NT2/D1 (cell line): ENCODE measurements at regions not wholly inside any gene's neighbourhood (a gene's known extent, or its start where the extent isn't known, plus 50 kb on each side); places are given as distances from the start of the nearest gene placed in this dataset.

Source experiments
- DNase-seq: peaks from one replicate; pipeline ENCODE4 v3.0.0-alpha.2; 2011; ENCODE audit warnings: low read depth, low spot score
- H3K27me3 ChIP-seq: 2 replicates; pipeline ENCODE4 v1.6.0; 2011; ENCODE audit warnings: mild to moderate bottlenecking; ENCODE audit not compliant: insufficient read length, insufficient read depth
- H3K36me3 ChIP-seq: 2 replicates; pipeline ENCODE4 v1.6.1; 2011; ENCODE audit warnings: mild to moderate bottlenecking, low read length, mixed read lengths; ENCODE audit not compliant: insufficient read depth, insufficient read length
- H3K4me1 ChIP-seq: 2 replicates; pipeline ENCODE4 v1.5.1; 2011; ENCODE audit not compliant: insufficient read depth, insufficient read length
- H3K4me3 ChIP-seq: 2 replicates; pipeline ENCODE4 v1.5.1; 2011; ENCODE audit warnings: low read depth; ENCODE audit not compliant: insufficient read length
- H3K9ac ChIP-seq: 2 replicates; pipeline ENCODE4 v1.6.0; 2011; ENCODE audit warnings: low read depth; ENCODE audit not compliant: insufficient read length
- H3K9me3 ChIP-seq: 2 replicates; pipeline ENCODE4 v1.5.1; 2011; ENCODE audit warnings: mild to moderate bottlenecking, low read length; ENCODE audit not compliant: insufficient read depth
- SUZ12 ChIP-seq: IDR thresholded peaks from 2 replicates; pipeline ENCODE4 v1.6.1; 2011; ENCODE audit not compliant: insufficient read length, insufficient read depth; ENCODE audit errors: extremely low read depth
- YY1 ChIP-seq: IDR thresholded peaks from 2 replicates; pipeline ENCODE4 v1.6.1; 2011; ENCODE audit not compliant: insufficient read length, insufficient read depth
- ZNF274 ChIP-seq: IDR thresholded peaks from 2 replicates; pipeline ENCODE4 v1.6.1; 2011; ENCODE audit warnings: mild to moderate bottlenecking, low read depth, low read length

GRCh38 chr12:89945123-89945522 is 236.5 kb upstream of the ATP2B1 start:
- Histone ChIP-seq H3K4me3 (no peak overlapping the region), H3K4me1 (no peaks in the 10 kb centered on the region), H3K9me3 (no peaks in the 10 kb centered on the region), H3K27me3 (no peaks in the 10 kb centered on the region), H3K9ac (no peak overlapping the region), H3K36me3 (no peaks in the 10 kb centered on the region)
- DNase-seq: no peak
- TF ChIP-seq ZNF274 (no peak), YY1 (no peak), SUZ12 (no peak)

- TF ChIP-seq YY1 (no peak), ZNF274 (no peak), SUZ12 (no peak)
- Histone ChIP-seq H3K36me3 (no peaks in the 10 kb centered on the region), H3K4me3 (no peak overlapping the region), H3K4me1 (no peaks in the 10 kb centered on the region), H3K27me3 (no peaks in the 10 kb centered on the region), H3K9me3 (no peaks in the 10 kb centered on the region), H3K9ac (no peak overlapping the region)
- no peak for DNase-seq
Observed at GRCh38 chr12:89943463-89943862, 234.8 kb upstream of the ATP2B1 start.

GRCh38 chr12:89941436-89941835 is 232.8 kb upstream of the ATP2B1 start:
- H3K9ac ChIP-seq: no peak overlapping the region
- no peaks in the 10 kb centered on the region for H3K36me3 ChIP-seq
- DNase-seq: no peak
- no peaks in the 10 kb centered on the region for H3K9me3 ChIP-seq
- no peak overlapping the region for H3K4me3 ChIP-seq
- H3K4me1 ChIP-seq: no peaks in the 10 kb centered on the region
- no peaks in the 10 kb centered on the region for H3K27me3 ChIP-seq
- no peak for TF ChIP-seq YY1
- no peak for TF ChIP-seq ZNF274
- no peak for TF ChIP-seq SUZ12

GRCh38 chr12:89939522-89940215 is 231.0 kb upstream of the ATP2B1 start:
- H3K9me3 ChIP-seq: no peaks in the 10 kb centered on the region
- no peak overlapping the region for H3K9ac ChIP-seq
- no peaks in the 10 kb centered on the region for H3K4me1 ChIP-seq
- TF ChIP-seq ZNF274: no peak
- TF ChIP-seq YY1: no peak
- TF ChIP-seq SUZ12: no peak
- DNase-seq: no peak
- no peaks in the 10 kb centered on the region for H3K36me3 ChIP-seq
- H3K27me3 ChIP-seq: no peaks in the 10 kb centered on the region
- no peak overlapping the region for H3K4me3 ChIP-seq

GRCh38 chr12:89936631-89937030 is 228.0 kb upstream of the ATP2B1 start:
- Histone ChIP-seq H3K27me3 (no peaks in the 10 kb centered on the region), H3K36me3 (no peaks in the 10 kb centered on the region), H3K9me3 (no peaks in the 10 kb centered on the region), H3K4me3 (no peak overlapping the region), H3K9ac (no peak overlapping the region), H3K4me1 (no peaks in the 10 kb centered on the region)
- no peak for DNase-seq
- TF ChIP-seq YY1 (no peak), ZNF274 (no peak), SUZ12 (no peak)

DNA sequence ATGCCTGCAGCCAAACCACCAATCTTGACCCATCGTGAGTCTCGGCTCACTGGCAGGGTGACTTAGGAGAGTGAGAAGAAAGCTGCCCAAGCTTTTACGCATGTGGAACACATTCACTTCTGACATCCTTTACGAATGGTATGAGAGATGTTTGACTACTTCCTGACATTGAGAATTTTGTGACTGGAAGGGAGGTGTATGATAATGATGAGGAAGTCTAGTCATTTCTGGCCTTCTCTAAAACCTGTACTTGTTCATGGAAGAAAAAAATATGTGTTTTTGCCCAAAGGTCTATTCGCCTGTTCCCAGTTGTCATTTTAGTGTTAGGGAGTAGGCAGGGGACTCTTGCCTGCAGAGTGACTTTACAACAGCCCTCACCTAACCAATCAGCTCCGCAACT is 227.2 kb upstream of the ATP2B1 start:
- H3K4me3 ChIP-seq: no peak overlapping the region
- H3K36me3 ChIP-seq: no peaks in the 10 kb centered on the region
- no peaks in the 10 kb centered on the region for H3K4me1 ChIP-seq
- TF ChIP-seq YY1 (no peak), ZNF274 (no peak), SUZ12 (no peak)
- H3K9me3 ChIP-seq: no peaks in the 10 kb centered on the region
- H3K9ac ChIP-seq: no peak overlapping the region
- no peak for DNase-seq
- H3K27me3 ChIP-seq: no peaks in the 10 kb centered on the region

- TF ChIP-seq YY1: no peak
- TF ChIP-seq ZNF274: no peak
- Histone ChIP-seq H3K4me3 (no peak overlapping the region), H3K36me3 (no peaks in the 10 kb centered on the region), H3K27me3 (no peaks in the 10 kb centered on the region), H3K9ac (no peak overlapping the region), H3K9me3 (no peaks in the 10 kb centered on the region), H3K4me1 (no peaks in the 10 kb centered on the region)
- no peak for DNase-seq
Observed at GRCh38 chr12:89933911-89934310, 225.3 kb upstream of the ATP2B1 start.

- Histone ChIP-seq H3K27me3 (no peaks in the 10 kb centered on the region), H3K9me3 (no peaks in the 10 kb centered on the region), H3K9ac (no peak overlapping the region), H3K4me1 (no peaks in the 10 kb centered on the region), H3K4me3 (no peak overlapping the region), H3K36me3 (no peaks in the 10 kb centered on the region)
- TF ChIP-seq ZNF274 (no peak), YY1 (no peak), SUZ12 (no peak)
- no peak for DNase-seq
Observed at GRCh38 chr12:89932954-89933353, 224.3 kb upstream of the ATP2B1 start.
